Stomach (tissue), 8 donors: ENCODE measurements at regions not wholly inside any gene's neighbourhood (a gene's known extent, or its start where the extent isn't known, plus 50 kb on each side); places are given as distances from the start of the nearest gene placed in this dataset.

Source experiments
- DNase-seq, 2 donors: peaks; one replicate each; pipeline versions ENCODE4 v3.0.0 to v3.0.0-alpha.2; 2013 to 2019
- H3K27ac ChIP-seq, 5 donors: fragments of 200-600 bp in 4 of 5; sonication (generic) in 4 of 5; one replicate each; pipeline ENCODE4 v1.5.1; 2013 to 2019; ENCODE audit warnings: mild to moderate bottlenecking in 1 of 5, moderate library complexity in 1 of 5
- H3K27me3 ChIP-seq, 3 donors: fragments of 200-600 bp; sonication (generic); one replicate each; pipeline ENCODE4 v1.5.1; 2017 to 2019; ENCODE audit warnings: mixed run types in 1 of 3
- H3K36me3 ChIP-seq, 4 donors: fragments of 200-600 bp; sonication (generic); 1 replicate in 3 of 4; 2 replicates in 1 of 4; pipeline ENCODE4 v1.5.1; 2016 to 2019
- H3K4me1 ChIP-seq, 4 donors: fragments of 200-600 bp; sonication (generic); one replicate each; pipeline ENCODE4 v1.5.1; 2016 to 2019
- H3K4me3 ChIP-seq, 4 donors: fragments of 200-600 bp; sonication (generic) in 3 of 4; one replicate each; pipeline ENCODE4 v1.5.1; 2016 to 2019; ENCODE audit warnings: mild to moderate bottlenecking in 1 of 4
- H3K9me3 ChIP-seq, 4 donors: fragments of 200-600 bp; sonication (generic); one replicate each; pipeline ENCODE4 v1.5.1; 2016 to 2019
- EP300 ChIP-seq: sonication (generic); formaldehyde crosslinking; IDR thresholded peaks from one replicate; pipeline ENCODE4 v1.6.1; 2017; ENCODE audit warnings: antibody characterized with exemption
- POLR2A ChIP-seq, 4 donors: fragments of 450-650 bp; IDR thresholded peaks; one replicate each; pipeline ENCODE4 v1.6.1; 2016; ENCODE audit warnings: antibody characterized with exemption in 4 of 4, control low read depth in 2 of 4, mild to moderate bottlenecking in 1 of 4, moderate library complexity in 1 of 4
- POLR2AphosphoS5 ChIP-seq, 3 donors: sonication (generic); formaldehyde crosslinking; IDR thresholded peaks; one replicate each; pipeline ENCODE4 v1.6.1; 2016; ENCODE audit warnings: antibody characterized with exemption in 3 of 3
- WGBS, 5 donors: extraction: QIAGEN DNeasy Blood & Tissue Kit in 3 of 5; methylation state at CpG; one replicate each; pipeline versions ENCODE4 v1.1.5 to v1.1.7; 2013 to 2018; 5-methylcytosine and 5-hydroxymethylcytosine counted together
- intact Hi-C: fragments of 100-400 bp; cut with DNase I; formaldehyde crosslinking; loops from one replicate; pipeline ENCODE4 v1.15.1; 2023; ENCODE audit warnings: low total_unique reads
- TF ChIP-seq, protein P1 (sequence below), 7 experiments: fragments of 450-650 bp in 4 of 7; fragments of 200-600 bp in 3 of 7; sonication (generic) in 3 of 7; IDR thresholded peaks; one replicate each; pipeline ENCODE4 v1.5.1; 2016 to 2019; ENCODE audit warnings: antibody characterized with exemption in 7 of 7, control low read depth in 2 of 7, mild to moderate bottlenecking in 1 of 7
- donor health status: healthy with polysubstance abuse.
- donor health status: Bipolar disorder and iron deficiency.
- donor health status: healthy.

DNA sequence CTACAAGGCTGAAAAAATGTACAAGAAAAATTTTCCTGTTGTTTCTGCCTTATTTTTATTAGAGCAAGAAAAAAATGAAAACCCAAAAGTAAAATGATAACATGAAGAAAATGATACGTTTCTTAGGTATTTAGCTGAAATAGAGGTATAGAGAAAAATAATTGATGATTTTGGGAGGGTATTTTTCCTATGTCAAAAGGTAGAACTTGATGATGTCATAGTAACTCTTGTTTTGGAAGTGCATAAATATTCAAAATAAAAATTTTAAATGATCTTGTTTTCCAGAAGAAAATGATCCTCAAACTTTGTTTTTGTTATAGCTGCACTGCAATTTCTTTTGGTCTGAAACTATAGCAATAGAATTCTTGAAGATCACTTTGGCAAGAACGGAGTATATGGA lies 608.8 kb upstream of the BOD1L1 start:
- DNase-seq, result no peak
- no peak overlapping the region for H3K27ac ChIP-seq
- no peaks in the 10 kb centered on the region for H3K27me3 ChIP-seq
- 76 to 85% (median 82%) methylated on average over 2 of the region's 2 CpGs for WGBS, 5 donors
- no peaks in the 10 kb centered on the region for H3K4me1 ChIP-seq
- no peak overlapping the region for H3K4me3 ChIP-seq
- TF ChIP-seq EP300 (no peak), POLR2AphosphoS5 (IDR thresholded peaks at IDR 0.05) (no peak), POLR2A (IDR thresholded peaks at IDR 0.05) (no peak)
- TF ChIP-seq, protein P1, sequence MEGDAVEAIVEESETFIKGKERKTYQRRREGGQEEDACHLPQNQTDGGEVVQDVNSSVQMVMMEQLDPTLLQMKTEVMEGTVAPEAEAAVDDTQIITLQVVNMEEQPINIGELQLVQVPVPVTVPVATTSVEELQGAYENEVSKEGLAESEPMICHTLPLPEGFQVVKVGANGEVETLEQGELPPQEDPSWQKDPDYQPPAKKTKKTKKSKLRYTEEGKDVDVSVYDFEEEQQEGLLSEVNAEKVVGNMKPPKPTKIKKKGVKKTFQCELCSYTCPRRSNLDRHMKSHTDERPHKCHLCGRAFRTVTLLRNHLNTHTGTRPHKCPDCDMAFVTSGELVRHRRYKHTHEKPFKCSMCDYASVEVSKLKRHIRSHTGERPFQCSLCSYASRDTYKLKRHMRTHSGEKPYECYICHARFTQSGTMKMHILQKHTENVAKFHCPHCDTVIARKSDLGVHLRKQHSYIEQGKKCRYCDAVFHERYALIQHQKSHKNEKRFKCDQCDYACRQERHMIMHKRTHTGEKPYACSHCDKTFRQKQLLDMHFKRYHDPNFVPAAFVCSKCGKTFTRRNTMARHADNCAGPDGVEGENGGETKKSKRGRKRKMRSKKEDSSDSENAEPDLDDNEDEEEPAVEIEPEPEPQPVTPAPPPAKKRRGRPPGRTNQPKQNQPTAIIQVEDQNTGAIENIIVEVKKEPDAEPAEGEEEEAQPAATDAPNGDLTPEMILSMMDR (IDR thresholded peaks at IDR 0.05), result no peak
- H3K36me3 ChIP-seq, result no peaks in the 10 kb centered on the region
- H3K9me3 ChIP-seq, result peaks cover 0 to 7% (median 0%) of the 10 kb centered on the region in 4 donors
- intact Hi-C loops, result no loop called here

DNA sequence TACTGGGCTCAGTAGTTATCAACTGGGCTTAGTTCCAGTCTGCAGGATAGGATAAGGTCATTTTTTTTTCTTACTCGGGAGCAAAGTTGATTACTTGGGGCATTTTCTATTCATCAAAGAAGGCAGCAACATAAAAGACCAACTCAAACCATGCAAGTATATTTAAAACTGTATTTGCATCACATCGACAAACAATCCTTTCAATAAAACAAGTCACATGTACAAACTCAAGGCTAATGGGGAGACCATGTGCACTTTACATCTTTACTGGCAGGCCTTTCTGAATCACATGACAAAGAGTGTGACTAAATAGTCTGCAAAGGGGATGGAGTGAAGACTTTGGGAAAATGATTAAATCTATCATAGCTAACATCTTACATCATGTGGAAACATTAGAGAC lies 610.4 kb upstream of the BOD1L1 start:
- Histone ChIP-seq H3K27me3 (no peaks in the 10 kb centered on the region), H3K27ac (no peak overlapping the region), H3K4me3 (no peak overlapping the region), H3K4me1 (no peaks in the 10 kb centered on the region), H3K9me3 (peaks cover 0 to 7% (median 0%) of the 10 kb centered on the region in 4 donors), H3K36me3 (no peaks in the 10 kb centered on the region)
- DNase-seq, result no peak
- no peak for TF ChIP-seq POLR2AphosphoS5 (IDR thresholded peaks at IDR 0.05)
- TF ChIP-seq EP300, result no peak
- no peak for TF ChIP-seq POLR2A (IDR thresholded peaks at IDR 0.05)
- TF ChIP-seq, protein P1 (IDR thresholded peaks at IDR 0.05), result no peak
- WGBS, 5 donors, result 38 to 56% (median 54%) methylated on average over 2 of the region's 2 CpGs
- intact Hi-C loops, result no loop called here

DNA sequence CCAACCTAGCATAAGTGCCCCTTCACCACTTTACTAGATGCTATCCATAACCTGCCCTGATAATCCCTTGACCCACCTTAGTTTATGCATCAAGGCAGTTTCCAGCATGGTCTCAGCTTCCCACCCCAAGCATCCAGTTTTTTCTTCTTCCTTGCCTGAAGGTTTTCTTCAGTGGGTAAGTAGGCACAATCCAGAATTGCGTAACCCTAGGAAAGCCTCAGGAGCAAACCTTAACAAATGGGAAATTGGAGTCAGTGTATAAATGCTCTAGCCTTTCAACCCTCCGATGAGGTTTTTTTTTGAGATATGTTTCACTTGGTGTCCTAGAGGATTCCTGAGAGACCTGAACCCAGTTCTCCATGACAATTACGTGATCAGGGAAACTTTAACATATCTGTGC lies 614.0 kb upstream of the BOD1L1 start:
- no peaks in the 10 kb centered on the region for H3K36me3 ChIP-seq
- H3K9me3 ChIP-seq, result peaks cover 0 to 7% (median 0%) of the 10 kb centered on the region in 4 donors
- no peak overlapping the region for H3K4me3 ChIP-seq
- intact Hi-C loops, result no loop called here
- no peaks in the 10 kb centered on the region for H3K4me1 ChIP-seq
- H3K27me3 ChIP-seq, result no peaks in the 10 kb centered on the region
- no peak overlapping the region for H3K27ac ChIP-seq
- TF ChIP-seq, protein P1 (IDR thresholded peaks at IDR 0.05), result no peak
- no peak for TF ChIP-seq POLR2A (IDR thresholded peaks at IDR 0.05)
- no peak for TF ChIP-seq POLR2AphosphoS5 (IDR thresholded peaks at IDR 0.05)
- TF ChIP-seq EP300, result no peak
- 73 to 95% (median 93%) methylated on average over 3 of the region's 3 CpGs for WGBS, 5 donors
- DNase-seq, result no peak

DNA sequence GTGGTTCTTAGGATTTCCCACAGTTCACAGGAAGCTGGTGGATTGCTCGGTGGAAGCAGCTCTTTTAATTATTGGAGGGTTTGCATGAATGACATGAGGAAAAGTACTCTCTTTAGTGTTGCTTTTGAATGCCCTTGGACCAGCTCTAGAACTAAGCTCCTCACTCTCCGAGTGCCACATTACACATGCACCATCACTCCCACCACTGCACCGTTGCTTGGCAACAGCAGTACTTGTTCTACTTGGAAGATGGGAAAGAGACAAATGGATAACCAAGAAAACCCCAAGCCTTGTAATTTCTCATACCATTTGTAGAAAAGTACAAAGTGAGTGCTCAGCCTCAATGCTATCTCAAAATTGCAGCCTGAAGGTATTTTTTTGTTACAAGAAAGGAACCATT lies 620.2 kb upstream of the BOD1L1 start:
- TF ChIP-seq POLR2AphosphoS5 (IDR thresholded peaks at IDR 0.05) (no peak), EP300 (no peak), POLR2A (IDR thresholded peaks at IDR 0.05) (no peak)
- TF ChIP-seq, protein P1 (IDR thresholded peaks at IDR 0.05), result no peak
- DNase-seq, result peak in 1 of 2 donors; percentile 18
- 77 to 90% (median 85%) methylated on average over 3 of the region's 3 CpGs for WGBS, 5 donors
- no peaks in the 10 kb centered on the region for H3K9me3 ChIP-seq
- H3K27me3 ChIP-seq, result no peaks in the 10 kb centered on the region
- H3K4me1 ChIP-seq, result no peaks in the 10 kb centered on the region
- no peak overlapping the region for H3K4me3 ChIP-seq
- intact Hi-C loops, result no loop called here
- no peak overlapping the region for H3K27ac ChIP-seq
- H3K36me3 ChIP-seq, result no peaks in the 10 kb centered on the region
